LNCaP clone FGC (cell line): ENCODE measurements at regions not wholly inside any gene's neighbourhood (a gene's known extent, or its start where the extent isn't known, plus 50 kb on each side); places are given as distances from the start of the nearest gene placed in this dataset.

Experiments used
- DNase-seq: peaks from one replicate; pipeline ENCODE4 v3.0.0-alpha.2; 2011; ENCODE audit warnings: low read depth
- H3K4me3 ChIP-seq: 2 replicates; pipeline ENCODE4 v1.5.1; 2011; ENCODE audit warnings: mild to moderate bottlenecking, low read depth, low read length, control low read depth
- TF ChIP-seq, protein P1 (sequence below): IDR thresholded peaks from 2 replicates; pipeline ENCODE4 v1.5.1; 2012; ENCODE audit warnings: mild to moderate bottlenecking; ENCODE audit not compliant: control insufficient read depth, insufficient read depth; ENCODE audit errors: extremely low read depth

DNA sequence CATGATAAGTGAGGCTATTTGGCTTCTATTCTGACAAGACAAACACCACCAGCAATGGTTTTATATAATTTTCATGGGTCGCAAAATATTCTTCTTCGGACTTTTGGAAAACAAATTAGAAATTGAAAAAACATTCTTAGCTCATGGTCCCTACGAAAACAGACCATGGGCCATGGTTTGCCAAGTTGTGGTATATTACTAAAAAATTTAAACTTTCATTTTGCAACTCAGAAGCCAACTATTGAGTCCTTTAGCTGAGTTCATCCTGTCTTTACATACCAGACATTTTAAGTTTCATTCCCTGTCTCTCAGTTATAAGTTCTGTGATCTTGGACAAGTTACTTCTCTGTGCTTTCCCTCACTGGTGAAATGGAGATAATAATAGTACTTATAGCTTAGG is 198.1 kb downstream of the CSNK1G3 start:
- TF ChIP-seq, protein P1, sequence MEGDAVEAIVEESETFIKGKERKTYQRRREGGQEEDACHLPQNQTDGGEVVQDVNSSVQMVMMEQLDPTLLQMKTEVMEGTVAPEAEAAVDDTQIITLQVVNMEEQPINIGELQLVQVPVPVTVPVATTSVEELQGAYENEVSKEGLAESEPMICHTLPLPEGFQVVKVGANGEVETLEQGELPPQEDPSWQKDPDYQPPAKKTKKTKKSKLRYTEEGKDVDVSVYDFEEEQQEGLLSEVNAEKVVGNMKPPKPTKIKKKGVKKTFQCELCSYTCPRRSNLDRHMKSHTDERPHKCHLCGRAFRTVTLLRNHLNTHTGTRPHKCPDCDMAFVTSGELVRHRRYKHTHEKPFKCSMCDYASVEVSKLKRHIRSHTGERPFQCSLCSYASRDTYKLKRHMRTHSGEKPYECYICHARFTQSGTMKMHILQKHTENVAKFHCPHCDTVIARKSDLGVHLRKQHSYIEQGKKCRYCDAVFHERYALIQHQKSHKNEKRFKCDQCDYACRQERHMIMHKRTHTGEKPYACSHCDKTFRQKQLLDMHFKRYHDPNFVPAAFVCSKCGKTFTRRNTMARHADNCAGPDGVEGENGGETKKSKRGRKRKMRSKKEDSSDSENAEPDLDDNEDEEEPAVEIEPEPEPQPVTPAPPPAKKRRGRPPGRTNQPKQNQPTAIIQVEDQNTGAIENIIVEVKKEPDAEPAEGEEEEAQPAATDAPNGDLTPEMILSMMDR = no peak
- no peak for DNase-seq
- no peak overlapping the region for H3K4me3 ChIP-seq

DNA sequence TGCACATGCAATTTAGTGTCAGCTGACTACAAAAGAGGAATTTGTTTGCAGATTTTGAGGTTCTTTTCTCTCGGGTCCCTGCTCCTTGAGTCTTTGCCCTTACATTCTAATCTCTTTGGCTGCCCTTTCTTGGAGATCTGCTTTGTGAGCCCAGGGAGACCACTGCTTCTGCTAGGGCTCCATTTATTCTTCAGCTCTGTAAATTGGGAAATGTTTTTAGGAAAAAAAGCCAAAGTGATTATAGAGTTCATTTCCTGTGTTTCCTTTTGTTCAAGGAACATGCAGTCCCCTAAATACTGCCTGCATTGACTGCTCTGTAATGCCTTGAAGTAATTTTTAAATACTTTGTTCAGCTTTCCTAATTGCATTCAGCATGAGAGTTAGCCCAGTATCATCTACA is 197.4 kb downstream of the CSNK1G3 start:
- H3K4me3 ChIP-seq = no peak overlapping the region
- no peak for DNase-seq
- TF ChIP-seq, protein P1 = no peak

DNA sequence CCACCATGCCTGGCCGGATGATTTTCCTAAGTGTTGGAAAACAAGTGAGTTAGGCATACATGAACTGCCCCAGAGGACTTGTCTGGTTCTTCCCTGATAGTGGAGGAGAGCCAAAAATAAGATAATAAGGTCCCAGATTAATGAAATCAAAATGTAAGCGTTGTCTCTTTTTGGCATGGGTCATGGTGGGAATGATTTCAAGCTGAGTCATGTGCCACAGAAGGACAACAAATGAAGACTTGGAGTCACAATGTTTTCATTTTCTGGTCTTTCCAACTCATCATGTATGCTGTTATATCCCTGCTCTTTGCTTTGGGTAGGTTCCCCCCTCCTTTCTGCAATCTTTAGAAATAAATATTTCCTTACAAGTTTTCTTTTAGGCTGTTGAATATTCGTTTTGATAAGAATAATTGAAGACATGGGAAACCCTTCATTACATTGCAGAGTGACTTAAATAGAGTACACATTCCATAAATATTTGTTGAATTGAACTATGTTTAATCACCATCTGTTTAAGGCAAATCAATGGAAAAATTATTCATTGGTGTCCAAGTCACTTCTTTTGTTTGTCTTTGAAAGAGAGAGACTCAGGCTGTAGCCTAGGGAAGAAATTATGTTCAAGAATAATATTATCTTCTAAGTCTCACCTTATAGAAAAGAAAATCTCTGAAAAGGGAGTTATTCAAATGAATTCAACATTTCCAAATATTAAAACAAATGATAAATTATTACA is 196.3 kb downstream of the CSNK1G3 start:
- DNase-seq = no peak
- TF ChIP-seq, protein P1 = no peak
- no peak overlapping the region for H3K4me3 ChIP-seq

DNA sequence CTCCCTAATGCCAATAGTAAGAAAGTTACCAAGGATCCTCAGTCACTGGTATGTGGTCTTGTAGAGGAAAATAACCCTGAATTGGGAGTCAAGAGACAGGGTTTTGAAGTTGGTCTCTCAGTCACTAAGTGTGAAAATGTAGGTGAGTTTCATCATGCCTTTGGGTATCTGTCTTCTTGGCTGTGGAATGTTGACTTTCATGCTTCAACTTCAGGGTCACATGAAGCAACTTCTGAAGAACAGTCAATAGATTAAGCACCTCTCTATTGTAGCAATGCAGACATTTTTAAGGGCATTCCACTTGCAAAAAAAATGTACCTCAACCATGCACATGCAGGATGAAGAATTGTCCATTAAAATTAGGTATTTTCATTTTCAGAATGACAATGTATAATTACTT is 194.6 kb downstream of the CSNK1G3 start:
- TF ChIP-seq, protein P1 = no peak
- no peak overlapping the region for H3K4me3 ChIP-seq
- DNase-seq = no peak

DNA sequence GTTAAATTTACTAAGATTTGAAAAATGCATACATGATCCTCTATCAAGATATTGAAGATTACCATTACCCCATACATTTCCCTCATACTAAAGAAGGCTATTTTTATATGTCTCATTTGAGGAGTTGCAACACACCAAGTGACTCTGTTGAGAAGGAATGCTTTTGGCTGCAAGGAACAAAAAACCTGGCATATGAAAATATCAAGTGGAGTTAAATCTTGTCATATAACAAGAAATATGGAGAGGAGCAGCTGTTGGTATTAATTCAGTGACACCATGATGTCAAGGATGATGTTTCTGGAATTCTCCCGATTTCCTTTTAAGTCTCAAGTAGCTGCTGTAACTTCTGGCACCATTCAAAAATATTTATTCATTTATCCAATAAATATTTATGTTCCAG is 193.8 kb downstream of the CSNK1G3 start:
- DNase-seq = no peak
- no peak overlapping the region for H3K4me3 ChIP-seq
- TF ChIP-seq, protein P1 = no peak

DNA sequence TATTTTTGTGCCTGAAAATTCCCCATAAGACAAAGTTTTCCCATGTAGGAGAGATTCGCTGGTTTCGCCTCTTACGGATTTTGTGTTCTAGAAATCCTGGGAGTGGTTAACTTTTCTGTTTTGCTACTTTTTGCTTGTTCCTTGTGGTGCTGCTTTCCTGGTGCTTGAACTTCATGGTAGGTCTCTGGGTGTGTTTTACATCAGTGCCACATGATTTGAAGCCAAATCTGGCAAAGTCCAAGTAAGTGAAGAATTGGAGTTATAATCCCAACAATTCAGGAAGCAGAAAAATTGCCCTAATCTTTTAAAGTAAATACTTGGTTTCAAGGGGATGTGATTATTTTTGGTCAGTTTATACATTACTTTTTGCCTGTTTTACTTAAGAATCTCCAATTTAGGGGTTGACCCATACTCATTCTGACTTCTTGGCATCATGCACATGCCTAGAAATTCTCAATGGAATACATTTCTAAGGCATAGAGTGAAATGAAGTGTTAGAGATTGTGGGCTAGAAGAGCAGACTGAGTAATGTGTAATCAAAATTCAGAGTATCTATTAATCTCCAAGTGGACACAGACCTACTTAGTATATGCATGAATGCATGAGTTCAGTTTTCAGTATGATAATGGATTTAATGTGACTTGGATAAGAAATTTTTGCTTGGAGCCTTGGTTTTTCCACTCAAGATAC is 189.7 kb downstream of the CSNK1G3 start:
- H3K4me3 ChIP-seq = no peak overlapping the region
- TF ChIP-seq, protein P1 = no peak
- DNase-seq = no peak
